HUES64 (cell line): ENCODE measurements at regions not wholly inside any gene's neighbourhood (a gene's known extent, or its start where the extent isn't known, plus 50 kb on each side); places are given as distances from the start of the nearest gene placed in this dataset.
"Not testable (repeated sequence)": the region's sequence is repeated elsewhere in the genome, so short reads cannot be mapped to it uniquely, and the experiment has no call there.

Experiments used
- H3K27ac ChIP-seq: 2 replicates; pipeline ENCODE4 v1.7.0; 2013; ENCODE audit warnings: low read depth, low read length, inconsistent platforms
- H3K27me3 ChIP-seq: 2 replicates; pipeline ENCODE4 v1.6.1; 2013; ENCODE audit warnings: mild to moderate bottlenecking, low read length; ENCODE audit not compliant: insufficient read depth
- H3K36me3 ChIP-seq: 2 replicates; pipeline ENCODE4 v1.6.1; 2013; ENCODE audit warnings: mild to moderate bottlenecking, low read length; ENCODE audit not compliant: insufficient read depth
- H3K4me1 ChIP-seq: 2 replicates; pipeline ENCODE4 v1.6.1; 2013; ENCODE audit warnings: mild to moderate bottlenecking, low read length, moderate library complexity; ENCODE audit not compliant: insufficient read depth
- H3K4me3 ChIP-seq: 2 replicates; pipeline ENCODE4 v1.5.1; 2013; ENCODE audit warnings: mild to moderate bottlenecking, low read length, moderate library complexity
- H3K9ac ChIP-seq: 2 replicates; pipeline ENCODE4 v1.6.1; 2013; ENCODE audit warnings: mild to moderate bottlenecking, low read depth, low read length
- H3K9me3 ChIP-seq: 2 replicates; pipeline ENCODE4 v1.6.1; 2013; ENCODE audit warnings: low read depth, low read length; ENCODE audit not compliant: insufficient read depth
- WGBS: fragments of 150-250, 120-280 bp; methylation state at CpG from one replicate; pipeline ENCODE4 v1.1.7; 2013; ENCODE audit warnings: missing lambda C conversion rate; 5-methylcytosine and 5-hydroxymethylcytosine counted together

DNA sequence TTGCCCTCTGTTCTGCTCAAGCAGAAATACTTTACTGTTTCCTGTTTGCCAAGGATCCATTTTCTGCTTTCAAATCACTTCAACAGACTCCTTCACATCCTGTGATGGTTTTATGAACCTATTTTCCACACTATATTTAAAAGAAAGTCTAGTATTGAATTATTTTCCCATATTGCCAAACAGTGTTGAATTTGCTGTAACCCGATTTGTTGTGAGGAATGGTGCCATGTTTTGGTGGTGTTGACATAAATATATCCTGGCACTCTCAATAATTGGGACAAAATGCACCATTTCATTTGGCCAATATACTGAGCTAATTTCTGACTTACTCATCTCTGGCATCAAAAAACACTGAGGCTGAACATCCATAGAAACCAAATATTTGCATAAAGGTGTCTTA is 615.4 kb upstream of the SEMA3D start:
- H3K27ac ChIP-seq, result no peak overlapping the region
- no peaks in the 10 kb centered on the region for H3K27me3 ChIP-seq
- H3K9ac ChIP-seq, result no peak overlapping the region
- no peaks in the 10 kb centered on the region for H3K36me3 ChIP-seq
- no peaks in the 10 kb centered on the region for H3K4me1 ChIP-seq
- no peak overlapping the region for H3K4me3 ChIP-seq
- no CpG with 5 or more reads among the region's 1 CpG for WGBS
- H3K9me3 ChIP-seq, result no peaks in the 10 kb centered on the region; the same call in 1 of the 2 replicates

DNA sequence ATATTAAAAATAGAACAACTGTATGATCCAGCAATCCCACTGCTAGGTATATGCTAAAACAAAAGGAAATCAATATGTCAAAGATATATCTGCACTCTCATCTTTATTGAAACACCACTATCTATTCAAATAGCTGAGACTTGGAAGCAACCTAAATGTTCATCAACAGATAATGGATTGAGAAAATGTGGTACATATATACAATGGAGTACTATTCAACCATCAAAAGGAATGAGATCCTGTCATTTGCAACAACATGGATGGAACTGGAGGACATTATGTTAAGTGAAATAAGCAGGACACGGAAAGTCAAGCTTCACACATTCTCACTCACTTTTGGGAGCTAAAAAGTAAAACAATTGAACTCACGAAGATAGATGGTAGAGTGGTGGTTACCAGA is 610.1 kb upstream of the SEMA3D start:
- H3K9ac ChIP-seq, result no peak overlapping the region
- peaks cover 9% of the 10 kb centered on the region for H3K9me3 ChIP-seq
- H3K4me3 ChIP-seq, result no peak overlapping the region
- H3K27ac ChIP-seq, result no peak overlapping the region
- no peaks in the 10 kb centered on the region for H3K4me1 ChIP-seq
- no peaks in the 10 kb centered on the region for H3K36me3 ChIP-seq
- H3K27me3 ChIP-seq, result no peaks in the 10 kb centered on the region
- WGBS, result 100% methylated on average over 1 of the region's 2 CpGs

DNA sequence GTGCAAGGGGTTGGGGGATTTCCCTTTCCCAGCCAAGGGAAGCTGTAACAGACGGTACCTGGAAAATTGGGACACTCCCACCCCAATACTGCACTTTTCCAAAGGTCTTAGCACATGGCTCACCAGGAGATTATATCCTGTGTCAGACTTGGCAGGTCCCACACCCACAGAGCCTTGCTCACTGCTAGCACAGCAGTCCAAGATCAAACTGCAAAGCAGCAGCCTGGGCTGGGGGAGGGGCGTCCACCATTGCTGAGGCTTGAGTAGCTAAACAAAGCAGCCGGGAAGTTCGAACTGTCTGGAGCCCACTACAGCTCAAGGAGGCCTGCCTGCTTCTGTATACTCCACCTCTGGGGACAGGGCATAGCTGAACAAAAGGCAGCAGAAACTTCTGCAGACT is 604.2 kb upstream of the SEMA3D start:
- H3K4me1 ChIP-seq, H3K9ac ChIP-seq, H3K4me3 ChIP-seq, H3K36me3 ChIP-seq, H3K27me3 ChIP-seq, H3K27ac ChIP-seq: not testable (repeated sequence)
- peaks cover 30% of the 10 kb centered on the region for H3K9me3 ChIP-seq
- 95% methylated on average over 4 of the region's 4 CpGs for WGBS

DNA sequence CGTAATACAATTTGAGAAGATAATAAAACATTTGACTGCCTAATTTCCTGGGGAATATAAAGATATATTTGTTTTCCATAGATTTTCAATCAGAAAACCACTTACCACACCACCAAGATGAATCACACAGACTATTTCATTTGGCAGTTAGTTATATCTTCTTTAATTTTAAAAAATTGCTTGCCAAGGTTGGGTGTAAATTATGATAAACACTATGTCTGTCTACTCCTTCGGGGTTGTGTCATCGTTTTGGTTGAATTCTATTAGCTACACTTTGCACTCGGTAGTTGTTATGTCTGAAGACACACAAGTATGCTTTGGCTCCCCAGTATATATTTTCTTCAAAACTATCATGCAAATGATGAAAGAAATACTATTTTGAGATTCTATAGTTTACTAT is 594.8 kb upstream of the SEMA3D start:
- 90% methylated on average over 3 of the region's 4 CpGs for WGBS
- no peak overlapping the region for H3K4me3 ChIP-seq
- H3K27me3 ChIP-seq, result no peaks in the 10 kb centered on the region
- H3K4me1 ChIP-seq, result no peaks in the 10 kb centered on the region
- no peaks in the 10 kb centered on the region for H3K36me3 ChIP-seq
- no peak overlapping the region for H3K9ac ChIP-seq
- H3K27ac ChIP-seq, result no peak overlapping the region
- peaks cover 11% of the 10 kb centered on the region; the same call in 1 of the 2 replicates for H3K9me3 ChIP-seq

DNA sequence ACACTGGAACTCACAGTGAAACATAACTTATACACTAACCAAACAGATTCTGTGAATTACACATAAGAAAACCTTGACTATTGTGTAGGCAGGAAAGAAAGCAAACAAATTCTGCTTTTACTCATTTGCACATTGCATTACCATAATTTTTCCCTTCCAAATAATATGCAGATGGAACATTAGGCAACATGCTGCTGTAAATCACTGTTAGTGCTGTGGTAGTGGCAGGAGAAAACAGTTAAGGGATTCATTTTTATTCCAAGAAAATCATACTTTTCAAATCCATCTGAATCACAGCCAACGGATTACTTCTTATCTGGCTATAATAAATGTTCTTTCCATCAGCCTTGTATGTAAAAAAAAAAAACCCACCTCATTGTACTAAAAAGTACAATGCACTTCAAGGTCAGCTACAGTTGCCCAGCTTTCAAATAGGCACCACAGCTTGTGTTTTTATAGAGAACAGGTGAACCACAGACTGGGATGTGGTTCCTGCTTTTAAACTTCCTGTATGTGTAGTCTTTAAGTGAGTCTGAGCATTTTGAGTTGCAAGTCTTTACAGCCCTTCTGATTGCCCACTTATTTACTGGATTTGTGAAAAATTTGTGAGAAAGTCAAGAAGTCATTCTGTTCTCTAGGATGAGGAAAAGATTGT is 590.0 kb upstream of the SEMA3D start:
- no peak overlapping the region for H3K4me3 ChIP-seq
- no peak overlapping the region for H3K9ac ChIP-seq
- H3K27me3 ChIP-seq, result peaks cover 10% of the 10 kb centered on the region; the same call in 1 of the 2 replicates
- 92% methylated on average over 1 of the region's 1 CpG for WGBS
- no peak overlapping the region for H3K27ac ChIP-seq
- H3K36me3 ChIP-seq, result no peaks in the 10 kb centered on the region
- H3K9me3 ChIP-seq, result no peaks in the 10 kb centered on the region
- no peaks in the 10 kb centered on the region for H3K4me1 ChIP-seq

DNA sequence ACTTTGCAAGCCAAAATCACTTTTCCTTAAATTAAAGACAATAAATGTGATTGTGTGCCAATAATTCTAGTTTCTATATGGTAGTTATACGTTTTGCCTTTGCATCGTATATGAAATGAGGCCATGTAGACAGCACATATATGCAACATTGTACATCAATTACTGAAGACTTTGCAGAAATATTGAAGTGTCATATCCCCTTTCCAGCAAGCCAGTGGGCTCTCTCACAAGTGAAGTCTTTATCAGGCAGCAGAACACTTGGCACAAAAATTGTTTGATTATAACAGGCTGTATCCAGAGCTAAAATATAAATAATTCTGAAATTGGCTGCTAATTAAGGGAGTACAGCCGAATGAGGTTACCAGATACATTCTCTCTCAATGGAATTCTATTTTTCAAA is 588.6 kb upstream of the SEMA3D start:
- H3K4me3 ChIP-seq, result no peak overlapping the region
- H3K4me1 ChIP-seq, result no peaks in the 10 kb centered on the region
- no peaks in the 10 kb centered on the region for H3K36me3 ChIP-seq
- no peak overlapping the region for H3K9ac ChIP-seq
- 97% methylated on average over 3 of the region's 3 CpGs for WGBS
- H3K9me3 ChIP-seq, result no peaks in the 10 kb centered on the region
- peaks cover 10% of the 10 kb centered on the region; the same call in 1 of the 2 replicates for H3K27me3 ChIP-seq
- no peak overlapping the region for H3K27ac ChIP-seq

DNA sequence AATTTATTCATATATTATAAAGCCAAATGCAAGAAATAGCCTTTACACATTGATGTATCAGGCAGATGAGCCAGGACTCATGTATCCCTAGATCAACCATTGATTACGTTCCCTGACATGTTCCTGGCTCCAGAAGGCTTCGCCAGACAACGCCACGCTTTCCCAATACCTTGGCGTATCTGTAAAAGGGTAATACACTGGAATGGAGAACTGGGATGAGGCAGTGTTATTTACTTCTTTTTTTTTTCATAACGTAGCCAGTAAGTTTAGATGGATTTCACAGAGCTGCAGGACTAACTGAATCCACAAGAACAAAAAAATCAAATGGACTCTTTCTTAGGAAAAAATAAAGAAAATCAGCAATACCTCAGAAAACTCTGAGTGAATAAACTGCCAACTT is 588.1 kb upstream of the SEMA3D start:
- no peak overlapping the region for H3K27ac ChIP-seq
- H3K36me3 ChIP-seq, result no peaks in the 10 kb centered on the region
- H3K9ac ChIP-seq, result no peak overlapping the region
- WGBS, result 97% methylated on average over 6 of the region's 6 CpGs
- H3K4me1 ChIP-seq, result no peaks in the 10 kb centered on the region
- no peak overlapping the region for H3K4me3 ChIP-seq
- no peaks in the 10 kb centered on the region for H3K9me3 ChIP-seq
- H3K27me3 ChIP-seq, result peaks cover 13% of the 10 kb centered on the region

DNA sequence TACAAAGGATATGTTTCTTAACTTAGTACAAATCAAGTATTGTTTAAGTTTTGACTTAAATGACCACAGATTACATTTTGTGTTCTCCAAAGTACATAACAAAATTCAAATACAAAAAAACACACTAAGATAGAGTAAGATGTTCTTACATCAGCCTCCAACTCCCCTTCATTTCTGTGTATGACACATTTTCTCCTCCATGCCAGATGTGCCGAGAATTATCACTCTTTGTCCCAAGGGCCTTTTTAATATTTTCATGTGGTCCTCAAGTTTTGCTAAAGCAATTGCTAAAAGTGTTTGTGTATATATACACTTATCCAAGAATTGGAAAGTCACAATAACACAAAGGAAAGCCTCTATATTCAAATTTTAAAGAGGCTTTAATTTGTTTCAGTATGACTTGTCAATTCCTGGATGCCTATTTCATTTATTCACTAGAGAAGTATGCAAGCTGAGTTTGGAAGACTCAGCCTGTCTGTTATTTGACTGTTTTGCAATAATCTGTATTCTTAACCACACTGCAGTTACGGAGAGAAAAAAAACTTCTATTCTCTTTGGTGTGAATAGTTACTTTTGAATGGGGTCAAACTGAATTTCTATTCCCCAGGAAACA is 586.4 kb upstream of the SEMA3D start:
- H3K4me1 ChIP-seq, result no peaks in the 10 kb centered on the region
- H3K27me3 ChIP-seq, result peaks cover 26% of the 10 kb centered on the region
- H3K9ac ChIP-seq, result no peak overlapping the region
- no peaks in the 10 kb centered on the region for H3K36me3 ChIP-seq
- no peaks in the 10 kb centered on the region for H3K9me3 ChIP-seq
- no peak overlapping the region for H3K27ac ChIP-seq
- 100% methylated on average over 1 of the region's 2 CpGs for WGBS
- no peak overlapping the region for H3K4me3 ChIP-seq

DNA sequence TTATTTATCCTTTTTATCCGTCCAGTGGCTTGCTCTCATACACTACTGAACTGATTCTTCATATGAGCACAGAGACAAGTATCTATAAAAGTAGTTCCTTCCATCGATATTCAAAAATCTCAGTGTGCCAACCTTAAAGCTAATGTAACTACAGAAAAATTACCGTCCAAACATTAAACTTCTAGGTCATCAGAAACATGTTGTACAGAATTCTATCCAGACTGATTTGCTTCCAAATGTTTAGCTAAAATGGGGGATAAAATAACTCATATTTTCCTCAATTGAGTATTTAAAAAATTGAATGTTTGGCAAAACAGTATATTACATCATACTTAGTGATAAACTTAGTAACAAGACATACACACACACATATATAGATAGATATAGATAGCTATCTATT is 584.7 kb upstream of the SEMA3D start:
- no peaks in the 10 kb centered on the region for H3K9me3 ChIP-seq
- no peaks in the 10 kb centered on the region for H3K4me1 ChIP-seq
- no peak overlapping the region for H3K9ac ChIP-seq
- WGBS, result 94% methylated on average over 3 of the region's 3 CpGs
- no peak overlapping the region for H3K27ac ChIP-seq
- no peaks in the 10 kb centered on the region for H3K36me3 ChIP-seq
- H3K4me3 ChIP-seq, result no peak overlapping the region
- peaks cover 43% of the 10 kb centered on the region for H3K27me3 ChIP-seq

DNA sequence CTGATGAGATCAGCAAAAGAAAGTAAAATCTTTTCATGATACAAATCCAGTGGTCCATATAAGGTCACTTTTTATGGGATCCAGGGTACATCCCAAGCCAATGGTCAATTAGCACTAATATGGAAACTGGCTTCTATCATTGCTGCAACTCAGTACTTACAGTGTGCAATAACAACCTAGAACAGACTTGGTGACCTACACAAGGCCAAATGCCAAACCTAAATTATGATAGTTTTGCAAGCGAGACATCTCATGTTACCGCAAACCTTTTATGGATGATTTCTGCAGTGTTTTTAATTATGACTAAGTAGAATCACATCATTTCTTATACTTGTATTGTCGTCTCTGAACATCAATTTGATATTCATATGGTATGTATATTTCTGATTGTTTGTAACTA is 583.5 kb upstream of the SEMA3D start:
- Histone ChIP-seq H3K9ac (no peak overlapping the region), H3K9me3 (no peaks in the 10 kb centered on the region), H3K27me3 (peaks cover 51% of the 10 kb centered on the region), H3K4me1 (no peaks in the 10 kb centered on the region; the same call in 1 of the 2 replicates), H3K27ac (no peak overlapping the region), H3K4me3 (no peak overlapping the region), H3K36me3 (no peaks in the 10 kb centered on the region)
- WGBS, result no CpG with 5 or more reads among the region's 3 CpGs

DNA sequence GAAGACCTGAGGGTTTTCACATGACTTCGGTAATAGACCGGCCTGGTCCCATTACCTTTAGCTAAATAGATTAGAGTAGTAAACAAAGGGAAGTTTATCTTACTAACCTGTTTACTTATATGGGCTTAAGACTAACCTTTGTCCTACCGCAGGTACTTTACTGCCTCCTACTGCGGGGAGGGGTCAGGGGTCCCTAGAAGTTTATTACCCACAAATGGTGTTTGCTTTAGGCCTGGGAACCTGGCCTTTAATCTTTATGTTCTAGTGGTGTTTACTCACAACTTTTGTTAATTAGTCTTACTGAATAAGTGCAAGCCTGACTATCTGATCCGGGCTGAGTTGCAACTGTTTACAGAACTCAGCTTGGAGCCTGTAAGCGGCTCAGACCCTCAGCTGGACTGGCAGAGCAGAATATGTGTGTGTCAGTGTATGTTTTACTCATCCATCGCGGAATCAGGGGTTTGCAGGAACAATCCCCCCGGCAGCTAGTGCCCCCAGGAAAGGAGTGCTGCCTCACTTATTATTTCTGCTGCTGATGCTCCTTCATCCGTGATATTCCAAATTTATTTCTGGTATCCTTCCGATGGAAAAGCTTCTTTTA is 578.9 kb upstream of the SEMA3D start:
- Histone ChIP-seq H3K36me3 (no peaks in the 10 kb centered on the region), H3K4me3 (no peak overlapping the region)

More for the DNA sequence above, 578.9 kb upstream of the SEMA3D start:
- H3K27ac ChIP-seq, result no peak overlapping the region
- no peaks in the 10 kb centered on the region; the same call in 1 of the 2 replicates for H3K4me1 ChIP-seq
- H3K9ac ChIP-seq, result no peak overlapping the region
- H3K27me3 ChIP-seq, result peaks cover 85% of the 10 kb centered on the region
- 45% methylated on average over 9 of the region's 11 CpGs for WGBS
- no peaks in the 10 kb centered on the region for H3K9me3 ChIP-seq
